Thyroid gland (tissue), 4 donors: ENCODE measurements at regions not wholly inside any gene's neighbourhood (a gene's known extent, or its start where the extent isn't known, plus 50 kb on each side); places are given as distances from the start of the nearest gene placed in this dataset.
A peak's percentile ranks its signal among the peaks of the same experiment; 100 is the strongest.
"Not testable (repeated sequence)": the region's sequence is repeated elsewhere in the genome, so short reads cannot be mapped to it uniquely, and the experiment has no call there.

Experiments
- DNase-seq, 2 donors: peaks; one replicate each; pipeline ENCODE4 v3.0.0-alpha.2; 2019
- H3K27ac ChIP-seq, 3 donors: fragments of 200-600 bp; sonication (generic); 1 replicate in 2 of 3; 2 replicates in 1 of 3; pipeline ENCODE4 v1.5.1; 2016 to 2019; ENCODE audit warnings: mild to moderate bottlenecking in 1 of 3, moderate library complexity in 1 of 3
- H3K27me3 ChIP-seq: fragments of 200-600 bp; sonication (generic); one replicate; pipeline ENCODE4 v1.5.1; 2019
- H3K36me3 ChIP-seq, 2 donors: fragments of 200-600 bp; sonication (generic); one replicate each; pipeline ENCODE4 v1.5.1; 2016 to 2019
- H3K4me1 ChIP-seq, 2 donors: fragments of 200-600 bp; sonication (generic); one replicate each; pipeline ENCODE4 v1.5.1; 2017 to 2019
- H3K4me3 ChIP-seq, 3 donors: fragments of 200-600 bp; sonication (generic); replicated peaks in 1 of 3; 1 replicate in 2 of 3; 2 replicates in 1 of 3; pipeline ENCODE4 v1.5.1; 2016; ENCODE audit warnings: mild to moderate bottlenecking in 1 of 3
- H3K9me3 ChIP-seq: fragments of 200-600 bp; sonication (generic); one replicate; pipeline ENCODE4 v1.5.1; 2017
- CTCF ChIP-seq, 6 experiments: fragments of 200-600 bp in 3 of 6; fragments of 450-650 bp in 3 of 6; sonication (generic) in 3 of 6; IDR thresholded peaks; one replicate each; pipeline ENCODE4 v1.5.1; 2016 to 2019; ENCODE audit warnings: antibody characterized with exemption in 6 of 6, mild to moderate bottlenecking in 2 of 6, inconsistent platforms in 1 of 6, moderate library complexity in 1 of 6
- POLR2A ChIP-seq, 2 donors: fragments of 450-650 bp; IDR thresholded peaks; one replicate each; pipeline ENCODE4 v1.6.1; 2017; ENCODE audit warnings: antibody characterized with exemption in 2 of 2, mild to moderate bottlenecking in 2 of 2, moderate library complexity in 1 of 2
- WGBS, 2 donors: methylation state at CpG; one replicate each; pipeline ENCODE4 v1.1.5; 2017; 5-methylcytosine and 5-hydroxymethylcytosine counted together
- intact Hi-C: fragments of 100-400 bp; cut with DNase I; formaldehyde crosslinking; loops from one replicate; pipeline ENCODE4 v1.15.1; 2023

DNA sequence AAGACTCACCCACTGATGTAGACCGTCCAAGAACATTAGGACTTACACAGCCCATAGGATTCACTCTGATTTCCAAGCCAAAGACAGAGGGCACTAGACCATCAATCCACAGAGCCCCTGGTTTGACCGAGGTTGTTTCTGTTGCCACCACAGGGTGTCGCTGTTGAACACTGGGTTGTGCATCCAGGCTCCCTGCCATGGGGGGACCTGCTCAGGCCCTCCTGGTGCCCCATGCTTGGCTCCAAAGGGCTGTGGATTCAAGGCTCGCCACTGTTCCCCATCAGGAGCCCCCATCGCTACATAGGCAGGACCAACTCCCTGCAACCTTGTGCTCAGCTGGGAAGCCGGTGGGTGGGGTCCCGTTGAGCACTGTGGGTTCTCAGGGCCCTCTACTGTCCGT, 128.0 kb upstream of the ANO1 start:
- TF ChIP-seq POLR2A (IDR thresholded peaks at IDR 0.05) (no peak), CTCF (IDR thresholded peaks at IDR 0.05) (peak in 5 of 6 experiments; percentile 15 to 47 (median 40))
- no peak overlapping the region for H3K27ac ChIP-seq
- H3K4me3 ChIP-seq = no peak overlapping the region
- H3K4me1 ChIP-seq = no peaks in the 10 kb centered on the region
- intact Hi-C loops = no loop called here
- no peaks in the 10 kb centered on the region for H3K27me3 ChIP-seq
- WGBS, 2 donors = 63 to 70% methylated on average over 6 of the region's 8 CpGs
- H3K9me3 ChIP-seq = no peaks in the 10 kb centered on the region
- H3K36me3 ChIP-seq = no peaks in the 10 kb centered on the region
- DNase-seq = no peak

DNA sequence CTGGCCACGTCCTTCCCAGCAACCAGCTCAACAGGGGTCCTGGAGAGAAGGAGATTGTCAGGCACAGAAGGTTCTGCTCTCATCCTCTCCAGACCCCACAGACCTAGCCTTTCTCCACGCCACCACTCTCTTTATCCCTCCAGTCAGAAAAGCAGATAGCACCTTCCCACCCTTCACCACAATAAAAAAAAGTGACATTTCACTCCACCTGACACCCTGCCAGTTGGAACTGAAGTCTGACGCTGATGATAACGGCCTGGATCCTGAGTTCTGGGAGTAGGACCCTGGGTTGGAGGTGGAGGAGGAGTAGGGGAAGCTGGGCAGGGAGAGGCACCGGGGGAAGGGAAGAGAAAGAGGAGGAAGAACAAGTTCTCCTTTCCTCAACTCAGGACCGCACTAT, 127.5 kb upstream of the ANO1 start:
- no peak overlapping the region for H3K4me3 ChIP-seq
- TF ChIP-seq POLR2A (IDR thresholded peaks at IDR 0.05) = no peak
- H3K36me3 ChIP-seq = no peaks in the 10 kb centered on the region
- no peaks in the 10 kb centered on the region for H3K4me1 ChIP-seq
- 74 to 81% methylated on average over 6 of the region's 6 CpGs for WGBS, 2 donors
- H3K27ac ChIP-seq = no peak overlapping the region
- H3K9me3 ChIP-seq = no peaks in the 10 kb centered on the region
- no peaks in the 10 kb centered on the region for H3K27me3 ChIP-seq
- DNase-seq = no peak
- intact Hi-C loops = no loop called here

- no peaks in the 10 kb centered on the region for H3K9me3 ChIP-seq
- H3K4me3 ChIP-seq = no peak overlapping the region
- no peaks in the 10 kb centered on the region for H3K27me3 ChIP-seq
- DNase-seq = no peak
- no peak for TF ChIP-seq CTCF (IDR thresholded peaks at IDR 0.05)
- no peak for TF ChIP-seq POLR2A (IDR thresholded peaks at IDR 0.05)
- H3K27ac ChIP-seq = no peak overlapping the region
- no peaks in the 10 kb centered on the region for H3K36me3 ChIP-seq
- no peaks in the 10 kb centered on the region for H3K4me1 ChIP-seq
- 98% methylated on average over 8 of the region's 8 CpGs; no CpG with 5 or more reads in 1 of the 2 donors for WGBS, 2 donors
- intact Hi-C loops = no loop called here
Observed at GRCh38 chr11:69951821-69952220, 126.3 kb upstream of the ANO1 start.

GRCh38 chr11:69952229-69952975, 125.7 kb upstream of the ANO1 start:
- H3K36me3 ChIP-seq, H3K9me3 ChIP-seq, H3K27ac ChIP-seq, intact Hi-C loops, DNase-seq, H3K4me1 ChIP-seq, H3K27me3 ChIP-seq, H3K4me3 ChIP-seq: not testable (repeated sequence)
- 90 to 91% methylated on average over 18 of the region's 18 CpGs for WGBS, 2 donors

DNA sequence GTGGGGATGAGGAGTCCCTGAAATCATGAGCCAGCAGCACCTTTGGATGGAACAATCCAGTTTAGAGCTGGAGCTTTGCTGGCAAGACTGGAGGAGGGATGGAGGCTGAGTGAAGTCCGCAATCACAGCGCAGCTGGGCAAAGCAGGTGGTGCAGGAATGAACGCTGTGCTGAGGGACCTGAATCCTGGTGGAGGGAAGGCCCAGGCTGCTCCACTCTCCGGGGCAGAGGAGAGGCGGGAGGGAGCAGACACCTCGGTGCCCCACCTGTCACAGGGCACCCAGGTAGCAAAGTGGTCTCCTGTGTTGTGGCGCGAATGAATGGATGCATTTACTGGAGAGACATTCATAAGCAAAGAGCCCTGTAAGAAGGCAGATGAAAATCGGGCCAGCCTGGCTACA, 124.8 kb upstream of the ANO1 start:
- Histone ChIP-seq H3K4me3 (no peak overlapping the region), H3K27ac (no peak overlapping the region), H3K36me3 (no peaks in the 10 kb centered on the region), H3K4me1 (no peaks in the 10 kb centered on the region), H3K9me3 (no peaks in the 10 kb centered on the region), H3K27me3 (no peaks in the 10 kb centered on the region)
- DNase-seq = no peak
- WGBS, 2 donors = 82 to 89% methylated on average over 9 of the region's 9 CpGs
- intact Hi-C loops = no loop called here
- TF ChIP-seq CTCF (IDR thresholded peaks at IDR 0.05) (no peak), POLR2A (IDR thresholded peaks at IDR 0.05) (no peak)

DNA sequence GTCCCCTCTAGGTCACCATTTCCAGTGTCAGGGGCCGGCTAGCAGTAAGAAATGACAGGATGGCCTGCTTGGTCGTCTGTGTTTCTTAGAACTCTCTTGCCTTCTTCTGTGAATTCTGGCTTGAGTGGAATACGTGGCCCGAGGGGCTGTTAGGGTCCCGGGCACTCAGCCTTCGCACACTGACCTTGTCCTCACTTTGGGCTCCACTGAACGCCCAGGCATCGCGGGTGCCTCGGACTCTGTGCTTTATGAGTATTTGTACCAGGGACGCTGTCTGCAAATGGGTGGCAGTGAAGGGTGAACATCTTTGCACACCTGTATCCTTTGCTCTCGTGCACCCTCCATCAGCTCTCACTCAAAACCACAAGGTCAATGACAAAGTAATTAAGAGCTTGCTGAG, 123.4 kb upstream of the ANO1 start:
- TF ChIP-seq POLR2A (IDR thresholded peaks at IDR 0.05) (no peak), CTCF (IDR thresholded peaks at IDR 0.05) (no peak)
- DNase-seq = no peak
- H3K27ac ChIP-seq = no peak overlapping the region
- intact Hi-C loops = no loop called here
- H3K4me1 ChIP-seq = no peaks in the 10 kb centered on the region
- 89% methylated on average over 12 of the region's 12 CpGs for WGBS, 2 donors
- H3K9me3 ChIP-seq = no peaks in the 10 kb centered on the region
- no peaks in the 10 kb centered on the region for H3K36me3 ChIP-seq
- H3K27me3 ChIP-seq = no peaks in the 10 kb centered on the region
- H3K4me3 ChIP-seq = no peak overlapping the region
